ENCODE measurements at regions not wholly inside any gene's neighbourhood (a gene's known extent, or its start where the extent isn't known, plus 50 kb on each side); places are given as distances from the start of the nearest gene placed in this dataset.

DNA sequence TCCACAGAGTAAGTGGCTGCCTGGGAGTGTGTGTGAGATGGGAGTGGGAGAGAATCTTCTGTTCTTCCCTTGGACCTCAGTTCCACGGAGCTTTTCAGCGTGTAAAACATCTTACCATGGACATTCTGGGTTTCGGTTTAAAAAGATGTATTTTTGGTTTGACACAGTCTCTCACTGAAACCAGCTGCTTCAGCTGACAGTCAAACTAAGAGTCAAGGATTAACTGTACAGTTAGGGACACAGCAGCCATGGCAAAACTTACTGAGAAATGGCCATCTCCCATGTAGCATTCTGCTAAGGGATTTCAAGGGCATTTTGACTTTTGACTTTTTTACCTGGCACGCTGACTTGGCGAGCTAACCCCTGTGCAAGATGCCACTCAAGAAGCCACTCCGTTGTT, 93.8 kb upstream of the IL12B start:
- peak; percentile 64 for DNase-seq
- Histone ChIP-seq H3K27me3 (replicated peaks; ENCODE audit: insufficient read depth, low read length) (no peaks in the 10 kb centered on the region), H3K27ac (ENCODE audit: low read length) (no peak overlapping the region), H3K9me3 (replicated peaks; ENCODE audit: insufficient read depth, low read length) (no peaks in the 10 kb centered on the region), H3K9ac (ENCODE audit: low read length) (peak overlapping the region; percentile 1; the same call in 1 of the 2 replicates), H3K4me1 (ENCODE audit: low read length) (peaks cover 22% of the 10 kb centered on the region), H3K9me2 (replicated peaks; ENCODE audit: insufficient read depth, low read length) (no peaks in the 10 kb centered on the region), H3K79me2 (ENCODE audit: low read length) (no peaks in the 10 kb centered on the region), H2AFZ (ENCODE audit: low read length) (peak overlapping the region; percentile 16), H3K36me3 (replicated peaks; ENCODE audit: insufficient read depth, low read length) (no peaks in the 10 kb centered on the region), H4K20me1 (ENCODE audit: insufficient read depth, low read length) (no peaks in the 10 kb centered on the region), H3K4me3 (ENCODE audit: low read length) (peak overlapping the region; percentile 3; the same call in 1 of the 2 replicates), H3F3A (ENCODE audit: insufficient read depth, low read length) (peaks cover 4% of the 10 kb centered on the region; the same call in 1 of the 2 replicates), H3K4me2 (ENCODE audit: low read depth, low read length) (peak overlapping the region; percentile 65)
- TF ChIP-seq EZH2 (optimal IDR thresholded peaks at IDR 0.05; ENCODE audit: low read depth, low read length) (no peak), CTCF (IDR thresholded peaks at IDR 0.05; ENCODE audit: low read length) (no peak), EZH2phosphoT487 (IDR thresholded peaks at IDR 0.05; ENCODE audit: low read length) (no peak)

GRCh38 chr5:159426694-159427093, 96.4 kb upstream of the IL12B start:
- no peak for DNase-seq
- H3K79me2 ChIP-seq (ENCODE audit: low read length) = no peaks in the 10 kb centered on the region
- H3F3A ChIP-seq (ENCODE audit: insufficient read depth, low read length) = peaks cover 4% of the 10 kb centered on the region; the same call in 1 of the 2 replicates
- H3K9me3 ChIP-seq (replicated peaks; ENCODE audit: insufficient read depth, low read length) = no peaks in the 10 kb centered on the region
- H3K4me3 ChIP-seq (ENCODE audit: low read length) = no peak overlapping the region
- no peaks in the 10 kb centered on the region for H4K20me1 ChIP-seq (ENCODE audit: insufficient read depth, low read length)
- TF ChIP-seq CTCF (IDR thresholded peaks at IDR 0.05; ENCODE audit: low read length) = no peak
- TF ChIP-seq EZH2phosphoT487 (IDR thresholded peaks at IDR 0.05; ENCODE audit: low read length) = no peak
- no peak for TF ChIP-seq EZH2 (optimal IDR thresholded peaks at IDR 0.05; ENCODE audit: low read depth, low read length)
- H3K27ac ChIP-seq (ENCODE audit: low read length) = no peak overlapping the region
- no peaks in the 10 kb centered on the region for H3K27me3 ChIP-seq (replicated peaks; ENCODE audit: insufficient read depth, low read length)
- H3K4me2 ChIP-seq (ENCODE audit: low read depth, low read length) = no peak overlapping the region
- no peak overlapping the region for H2AFZ ChIP-seq (ENCODE audit: low read length)
- no peaks in the 10 kb centered on the region for H3K9me2 ChIP-seq (replicated peaks; ENCODE audit: insufficient read depth, low read length)
- no peak overlapping the region for H3K9ac ChIP-seq (ENCODE audit: low read length)
- H3K4me1 ChIP-seq (ENCODE audit: low read length) = peaks cover 33% of the 10 kb centered on the region
- no peaks in the 10 kb centered on the region for H3K36me3 ChIP-seq (replicated peaks; ENCODE audit: insufficient read depth, low read length)

DNA sequence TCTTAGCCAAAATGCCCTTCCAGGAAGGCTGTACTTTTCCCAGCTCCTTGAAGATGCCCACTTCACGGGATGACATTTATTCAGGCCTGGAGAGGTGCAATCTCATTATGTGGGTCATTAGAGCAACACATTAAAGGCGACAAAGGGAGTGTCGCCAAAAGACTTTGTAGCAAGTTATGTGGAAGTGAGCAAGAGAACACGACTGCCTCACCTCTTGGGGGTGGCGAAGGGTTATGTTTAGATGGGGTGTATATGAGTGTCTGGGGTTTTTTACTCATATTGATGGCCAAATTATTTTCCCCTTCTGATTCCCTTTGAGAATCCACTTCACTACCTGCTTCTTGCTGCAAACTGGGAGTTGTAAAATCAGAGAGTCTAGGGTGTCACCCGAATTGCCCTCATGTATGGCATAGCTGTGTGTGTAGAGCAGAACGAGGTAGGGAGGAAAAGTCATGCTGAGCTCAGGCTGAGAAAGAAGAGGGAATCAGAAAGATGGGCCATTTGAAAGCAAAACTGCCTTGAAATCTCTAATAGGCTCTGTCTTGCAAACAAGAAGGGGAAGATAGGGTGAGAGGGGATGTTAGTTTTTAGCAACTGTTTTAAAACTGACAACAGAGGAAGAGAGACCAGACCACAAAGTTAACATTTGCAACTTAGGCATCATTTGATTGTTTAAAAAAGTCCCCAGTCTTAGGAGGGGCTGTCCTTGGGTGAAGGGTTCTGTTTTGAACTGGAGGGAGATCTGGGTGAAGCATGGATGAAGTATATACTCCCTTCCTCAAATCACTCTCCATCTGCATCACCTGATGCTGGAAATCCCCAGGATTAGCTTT, 97.1 kb upstream of the IL12B start:
- TF ChIP-seq EZH2 (optimal IDR thresholded peaks at IDR 0.05; ENCODE audit: low read depth, low read length) (no peak), EZH2phosphoT487 (IDR thresholded peaks at IDR 0.05; ENCODE audit: low read length) (no peak), CTCF (IDR thresholded peaks at IDR 0.05; ENCODE audit: low read length) (no peak)
- Histone ChIP-seq H3K27ac (ENCODE audit: low read length) (no peak overlapping the region), H3K4me1 (ENCODE audit: low read length) (peaks cover 33% of the 10 kb centered on the region), H2AFZ (ENCODE audit: low read length) (no peak overlapping the region), H3F3A (ENCODE audit: insufficient read depth, low read length) (peaks cover 4% of the 10 kb centered on the region; the same call in 1 of the 2 replicates), H3K79me2 (ENCODE audit: low read length) (no peaks in the 10 kb centered on the region), H3K27me3 (replicated peaks; ENCODE audit: insufficient read depth, low read length) (no peaks in the 10 kb centered on the region), H3K4me3 (ENCODE audit: low read length) (no peak overlapping the region), H3K9me2 (replicated peaks; ENCODE audit: insufficient read depth, low read length) (no peaks in the 10 kb centered on the region), H3K9me3 (replicated peaks; ENCODE audit: insufficient read depth, low read length) (no peaks in the 10 kb centered on the region), H3K4me2 (ENCODE audit: low read depth, low read length) (no peak overlapping the region), H3K36me3 (replicated peaks; ENCODE audit: insufficient read depth, low read length) (no peaks in the 10 kb centered on the region), H4K20me1 (ENCODE audit: insufficient read depth, low read length) (no peaks in the 10 kb centered on the region), H3K9ac (ENCODE audit: low read length) (no peak overlapping the region)
- DNase-seq = no peak
